ENCODE measurements at regions not wholly inside any gene's neighbourhood (a gene's known extent, or its start where the extent isn't known, plus 50 kb on each side); places are given as distances from the start of the nearest gene placed in this dataset.
"Not testable (repeated sequence)": the region's sequence is repeated elsewhere in the genome, so short reads cannot be mapped to it uniquely, and the experiment has no call there.

DNA sequence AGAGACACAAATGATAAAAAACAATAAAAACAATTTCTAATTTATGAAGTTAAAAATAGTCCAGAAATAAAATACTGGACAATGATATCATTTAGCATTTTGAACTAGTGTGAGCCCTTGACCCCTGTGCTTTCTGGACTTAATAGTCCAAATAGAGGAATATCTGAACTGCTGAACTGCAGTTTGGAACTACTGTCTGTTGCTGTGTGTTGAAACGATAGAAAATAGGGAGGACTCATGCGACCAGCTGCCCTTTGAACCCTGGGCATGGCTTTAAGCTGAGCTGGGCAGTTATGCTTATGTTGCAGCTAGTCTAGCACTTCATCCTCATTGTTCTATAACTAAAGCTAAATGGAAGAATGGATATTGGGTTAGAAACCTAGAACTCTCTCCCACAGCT is 99.5 kb downstream of the FMR1NB start:
- no peak for DNase-seq (ENCODE audit: low spot score)

GRCh38 chrX:148084611-148085010 is 103.5 kb downstream of the FMR1NB start:
- no peak for DNase-seq (ENCODE audit: low spot score)

GRCh38 chrX:148120151-148120550 is 139.0 kb downstream of the FMR1NB start:
- DNase-seq (ENCODE audit: low spot score), result no peak

GRCh38 chrX:148120999-148121623 is 140.0 kb downstream of the FMR1NB start:
- no peak for DNase-seq (ENCODE audit: low spot score)

GRCh38 chrX:148128872-148129505 is 147.9 kb downstream of the FMR1NB start:
- DNase-seq (ENCODE audit: low spot score), result not testable (repeated sequence)

GRCh38 chrX:148133105-148133725 is 152.1 kb downstream of the FMR1NB start:
- DNase-seq (ENCODE audit: low spot score), result no peak

DNA sequence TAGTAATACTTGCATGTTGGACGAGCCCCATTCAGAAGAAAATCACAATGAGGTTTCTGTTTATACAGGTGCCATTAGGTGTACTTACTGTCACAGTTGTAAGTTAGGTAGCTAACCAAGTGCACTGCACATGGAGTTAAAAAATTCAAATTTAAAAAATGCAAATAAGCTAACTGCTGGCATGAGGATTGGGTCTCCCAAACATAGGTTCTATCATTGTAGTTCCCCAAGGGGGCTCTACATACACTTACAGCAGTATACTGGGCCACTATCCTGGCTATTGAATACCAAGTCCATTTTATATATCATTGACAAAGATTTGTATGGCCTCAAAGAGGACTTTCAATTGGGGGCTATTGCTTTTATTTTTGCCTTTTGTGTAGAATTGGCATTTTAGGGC is 153.4 kb downstream of the FMR1NB start:
- no peak for DNase-seq (ENCODE audit: low spot score)

DNA sequence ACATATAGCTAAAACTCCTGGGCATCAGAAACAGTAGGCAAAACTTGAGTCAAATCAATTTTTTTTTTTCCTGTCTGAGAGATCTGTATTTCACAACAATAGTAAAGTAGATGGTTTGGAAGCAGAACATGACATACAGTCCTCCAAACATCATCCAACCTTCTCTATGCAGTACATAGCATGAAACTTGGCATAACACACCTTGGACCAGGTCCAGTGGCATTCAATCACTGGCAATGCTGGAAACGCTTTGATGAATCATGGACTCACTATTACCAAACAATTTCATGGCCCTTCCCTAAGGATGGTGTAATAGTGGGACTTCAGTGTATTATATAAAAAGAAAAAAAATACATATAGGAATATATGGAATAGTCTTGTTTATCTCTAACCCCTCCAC is 154.6 kb downstream of the FMR1NB start:
- DNase-seq (ENCODE audit: low spot score), result no peak

DNA sequence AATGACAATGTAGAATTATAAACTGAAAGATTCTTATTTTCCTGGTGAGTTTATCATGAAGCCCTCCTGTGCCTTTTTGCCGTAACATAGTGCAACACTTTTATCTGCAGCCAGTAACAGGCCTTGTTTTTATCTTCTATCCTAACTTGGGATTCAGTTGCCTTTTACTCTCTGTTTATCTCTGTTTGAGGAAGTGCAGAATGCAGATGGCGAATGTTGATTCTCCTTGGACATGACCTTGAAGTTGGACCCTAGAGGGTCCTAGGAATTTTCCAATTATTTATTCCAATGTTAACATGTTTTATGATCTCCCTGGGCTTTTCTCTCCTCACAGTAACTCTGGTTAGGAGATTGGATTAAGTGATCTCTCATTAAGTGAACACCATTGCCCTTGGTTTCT is 165.0 kb downstream of the FMR1NB start:
- DNase-seq (ENCODE audit: low spot score), result no peak

- DNase-seq (ENCODE audit: low spot score), result no peak
These were observed 175.8 kb downstream of the FMR1NB start for GRCh38 chrX:148156986-148157385.

DNA sequence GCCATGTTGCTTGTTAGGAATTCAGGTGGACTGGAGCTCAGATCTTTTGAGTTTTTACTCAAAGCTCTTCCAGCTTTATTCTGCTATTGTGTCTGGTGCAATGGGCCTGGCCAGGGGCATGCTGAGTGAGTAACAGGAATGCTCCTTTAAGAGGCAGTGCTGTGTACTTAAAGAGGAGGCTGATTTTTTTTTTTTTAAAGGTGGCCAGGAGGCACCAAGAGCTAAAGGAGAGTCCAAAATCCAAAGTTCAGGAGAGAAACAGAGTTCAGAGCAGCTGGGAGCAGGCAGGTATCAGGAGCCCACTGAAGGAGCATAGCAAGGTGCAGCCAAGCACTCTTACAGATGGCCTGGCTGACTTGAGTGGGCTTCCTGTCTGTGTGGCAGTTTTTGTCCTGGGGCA is 178.7 kb downstream of the FMR1NB start:
- DNase-seq (ENCODE audit: low spot score), result no peak

GRCh38 chrX:148161701-148162100 is 180.6 kb downstream of the FMR1NB start:
- DNase-seq (ENCODE audit: low spot score), result no peak

- DNase-seq (ENCODE audit: low spot score), result no peak
These were observed 204.5 kb downstream of the FMR1NB start for GRCh38 chrX:148185631-148186030.

GRCh38 chrX:148192547-148192946 is 211.4 kb downstream of the FMR1NB start:
- DNase-seq (ENCODE audit: low spot score), result no peak

- DNase-seq (ENCODE audit: low spot score), result no peak
These were observed 212.6 kb downstream of the FMR1NB start for GRCh38 chrX:148193759-148194158.

DNA sequence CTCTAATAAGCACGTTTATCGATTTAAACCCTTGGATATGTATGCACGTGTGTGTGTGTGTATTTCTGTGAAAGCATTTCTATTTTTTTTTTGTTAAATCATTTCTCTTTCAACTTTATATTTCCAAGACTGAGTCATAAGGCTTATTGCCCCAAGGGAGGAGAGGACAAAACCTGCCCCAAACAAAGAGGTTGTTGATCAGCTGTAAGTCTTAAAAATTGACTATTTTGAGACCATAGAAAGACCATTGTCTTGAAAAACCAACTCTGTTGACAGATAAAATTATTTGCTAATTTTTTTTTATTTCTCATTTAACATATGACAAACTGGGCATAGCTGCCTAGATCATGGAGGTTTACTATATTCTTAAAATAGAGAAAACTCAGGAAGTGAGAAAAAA is 222.4 kb downstream of the FMR1NB start:
- DNase-seq (ENCODE audit: low spot score), result no peak

DNA sequence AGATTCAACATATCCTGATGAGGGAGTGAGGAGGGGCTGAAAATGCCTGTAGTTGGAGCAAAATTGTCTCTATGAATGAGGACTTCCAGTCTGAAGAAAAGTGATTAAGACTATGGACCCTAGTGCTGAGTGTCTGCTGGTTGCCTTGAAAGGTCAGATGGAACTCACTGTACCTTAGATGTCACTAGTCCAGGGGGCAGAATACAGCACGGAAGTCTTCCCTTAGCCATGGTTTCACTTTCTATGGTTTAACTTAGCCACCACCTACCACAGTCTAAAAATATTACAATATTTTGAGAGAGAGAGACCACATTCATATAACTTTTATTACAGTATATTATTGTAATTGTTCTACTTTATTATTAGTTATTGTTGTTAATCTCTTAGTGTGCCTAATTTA is 223.1 kb downstream of the FMR1NB start:
- no peak for DNase-seq (ENCODE audit: low spot score)

DNA sequence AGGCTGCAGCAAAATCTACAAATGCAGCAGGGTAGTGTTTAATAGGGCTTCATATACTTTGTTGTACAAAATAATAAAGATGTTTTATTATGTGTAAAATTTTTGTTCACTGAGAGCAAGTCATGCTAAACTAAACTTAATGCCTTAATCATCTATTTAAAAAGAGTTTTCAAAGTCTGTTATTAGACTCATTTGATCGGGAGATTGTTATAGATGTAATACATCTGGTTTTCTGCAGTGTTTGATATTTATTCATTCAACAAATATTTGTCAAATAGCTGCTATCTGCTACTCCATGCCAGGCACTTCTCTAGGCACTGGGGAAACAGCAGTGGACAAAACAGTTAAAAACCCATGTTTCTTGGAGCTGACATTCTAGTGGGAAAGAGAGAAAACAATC is 233.6 kb downstream of the FMR1NB start:
- DNase-seq (ENCODE audit: low spot score), result no peak

DNA sequence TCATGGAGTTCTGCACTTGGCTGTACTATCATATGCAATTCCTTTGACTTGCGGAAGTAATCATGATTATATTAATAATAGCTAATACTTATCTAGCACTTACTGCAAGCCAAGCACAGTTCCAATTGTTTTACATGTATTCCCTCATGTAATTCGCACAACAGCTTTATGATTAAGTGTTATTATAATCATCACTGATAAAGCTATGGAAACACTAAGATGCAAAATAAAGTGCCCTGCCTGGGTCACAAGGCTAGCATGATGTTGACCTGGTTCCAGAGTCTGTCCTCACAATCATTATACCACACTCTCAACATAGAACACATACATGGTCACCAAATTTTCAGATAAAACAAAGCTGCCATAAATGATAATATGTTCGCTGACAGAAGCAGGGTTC is 234.6 kb downstream of the FMR1NB start:
- no peak for DNase-seq (ENCODE audit: low spot score)

GRCh38 chrX:148223361-148223760 is 242.2 kb downstream of the FMR1NB start:
- no peak for DNase-seq (ENCODE audit: low spot score)

DNA sequence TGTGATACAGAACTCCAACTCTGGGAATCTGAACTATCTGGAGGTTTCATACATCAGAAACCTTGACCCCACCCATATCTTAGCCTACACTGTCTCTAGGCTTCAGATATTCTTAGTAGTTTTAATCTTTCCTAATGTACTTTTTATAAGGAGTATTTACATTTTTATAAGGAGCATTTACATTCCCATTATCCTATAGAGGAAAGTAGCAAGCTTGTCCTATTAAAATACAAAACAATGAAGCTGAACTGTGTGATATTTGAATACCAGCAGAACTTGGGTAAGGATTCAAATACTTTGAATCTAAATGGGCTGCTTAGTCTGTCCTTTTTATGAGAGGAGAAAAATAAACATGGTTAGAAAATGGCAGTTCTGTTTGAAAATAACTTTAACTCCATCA is 247.4 kb downstream of the FMR1NB start:
- DNase-seq (ENCODE audit: low spot score), result no peak

DNA sequence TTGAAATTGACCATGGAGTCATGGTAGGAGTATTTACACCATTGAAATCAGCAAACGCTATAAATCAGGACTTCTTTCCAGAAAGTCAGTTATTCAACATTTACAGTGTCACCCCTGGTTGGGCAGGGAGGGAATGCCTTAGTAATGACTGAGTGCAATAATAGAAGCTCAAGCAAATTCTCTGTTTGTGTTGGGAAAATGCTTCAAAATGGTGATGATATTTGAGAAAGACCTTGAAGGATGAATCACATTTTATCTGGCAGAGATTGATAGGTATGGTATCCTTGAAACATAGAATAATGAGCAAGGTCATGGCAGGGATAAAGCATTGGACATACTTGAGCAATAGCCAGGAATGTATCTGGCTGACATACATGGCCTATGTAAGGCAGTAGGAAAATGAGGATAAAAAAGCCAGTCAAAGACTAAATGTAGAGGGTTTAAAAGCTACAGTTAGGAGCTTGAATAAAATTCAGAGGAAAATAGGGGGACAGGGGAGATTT is 248.7 kb downstream of the FMR1NB start:
- no peak for DNase-seq (ENCODE audit: low spot score)

- no peak for DNase-seq (ENCODE audit: low spot score)
These were observed 240.4 kb upstream of the AFF2 start for GRCh38 chrX:148259990-148260389.

GRCh38 chrX:148265829-148266228 is 234.6 kb upstream of the AFF2 start:
- DNase-seq (ENCODE audit: low spot score), result no peak
